OCI-LY7 (cell line): ENCODE measurements at regions not wholly inside any gene's neighbourhood (a gene's known extent, or its start where the extent isn't known, plus 50 kb on each side); places are given as distances from the start of the nearest gene placed in this dataset.

ENCODE experiments used
- BruUV-seq: library from RNA; stranded (reverse); fragments of 400-500 nt; replicated peaks from 2 replicates; lab custom pipeline; 2021; lab: Mats Ljungman, UMichigan
- CTCF ChIA-PET: fragments of 300-600 bp; sonication (Branson Sonifier 250); formaldehyde crosslinking; loops from one replicate; lab custom pipeline; 2022; ENCODE audit warnings: antibody characterized with exemption; ENCODE audit not compliant: unreplicated experiment; lab: Charles Lee
- POLR2A ChIA-PET: fragments of 300-600 bp; sonication (Branson Sonifier 250); formaldehyde crosslinking; loops from one replicate; lab custom pipeline; 2022; ENCODE audit warnings: antibody characterized with exemption; lab: Charles Lee
- DNase-seq: peaks from one replicate; pipeline ENCODE4 v3.0.0-alpha.2; 2015; ENCODE audit warnings: low spot score
- H2AFZ ChIP-seq: fragments of 200-600 bp; sonication (generic), shearing (Covaris generic); 2 replicates; pipeline ENCODE4 v1.6.1; 2014; ENCODE audit warnings: mild to moderate bottlenecking, antibody characterized with exemption, low read length, moderate library complexity
- H3K27ac ChIP-seq: fragments of 200-600 bp; sonication (generic); 2 replicates; pipeline ENCODE4 v1.5.1; 2014; ENCODE audit warnings: mixed run types, low read depth, mild to moderate bottlenecking, moderate library complexity, low read length, inconsistent platforms; ENCODE audit not compliant: poor library complexity, severe bottlenecking
- H3K36me3 ChIP-seq: fragments of 200-600 bp; sonication (generic); 2 replicates; pipeline ENCODE4 v1.6.1; 2014; ENCODE audit warnings: mild to moderate bottlenecking, antibody characterized with exemption, low read length, moderate library complexity, mixed read lengths; ENCODE audit not compliant: insufficient read depth
- H3K4me1 ChIP-seq: fragments of 200-600 bp; sonication (generic); 2 replicates; pipeline ENCODE4 v1.5.1; 2014; ENCODE audit warnings: mild to moderate bottlenecking, low read length; ENCODE audit not compliant: insufficient read depth, poor library complexity, severe bottlenecking
- H3K4me2 ChIP-seq: fragments of 200-600 bp; sonication (generic); 2 replicates; pipeline ENCODE4 v1.6.1; 2014; ENCODE audit warnings: mild to moderate bottlenecking, low read length
- H3K4me3 ChIP-seq: fragments of 200-600 bp; sonication (generic); 2 replicates; pipeline ENCODE4 v1.5.1; 2014; ENCODE audit warnings: mild to moderate bottlenecking, low read depth, low read length; ENCODE audit not compliant: poor library complexity, severe bottlenecking
- H3K79me2 ChIP-seq: fragments of 200-600 bp; sonication (generic); 2 replicates; pipeline ENCODE4 v1.6.1; 2016; ENCODE audit warnings: low read depth, mild to moderate bottlenecking, low read length, moderate library complexity, mixed read lengths; ENCODE audit not compliant: insufficient read depth
- H3K9me2 ChIP-seq: fragments of 200-600 bp; sonication (generic); 2 replicates; pipeline ENCODE4 v1.6.1; 2016; ENCODE audit warnings: mild to moderate bottlenecking, low read length, mixed read lengths; ENCODE audit not compliant: insufficient read depth
- H3K9me3 ChIP-seq: fragments of 200-600 bp; sonication (generic); 2 replicates; pipeline ENCODE4 v1.6.1; 2014; ENCODE audit warnings: mild to moderate bottlenecking, mixed run types, low read length, mixed read lengths
- H4K20me1 ChIP-seq: fragments of 200-600 bp; sonication (generic); 2 replicates; pipeline ENCODE4 v1.6.1; 2014; ENCODE audit warnings: mild to moderate bottlenecking, antibody characterized with exemption, low read length, moderate library complexity, mixed read lengths; ENCODE audit not compliant: insufficient read depth
- CTCF ChIP-seq: fragments of 200-600 bp; sonication (generic); conservative IDR thresholded peaks from 2 replicates; pipeline ENCODE4 v1.5.1; 2014; ENCODE audit warnings: mild to moderate bottlenecking, antibody characterized with exemption, low read length, moderate library complexity, mixed read lengths
- EZH2phosphoT487 ChIP-seq: fragments of 200-600 bp; sonication (generic); IDR thresholded peaks from 2 replicates; pipeline ENCODE4 v1.6.1; 2018; ENCODE audit warnings: low read depth, borderline replicate concordance, mild to moderate bottlenecking, mixed run types, antibody characterized with exemption, low read length, moderate library complexity, mixed read lengths
- intact Hi-C: fragments of 100-400 bp; cut with micrococcal nuclease; formaldehyde crosslinking; loops from one replicate; pipeline ENCODE4 v1.10.0; 2022; ENCODE audit not compliant: unreplicated experiment

- Histone ChIP-seq H3K4me2 (no peak overlapping the region), H3K36me3 (no peaks in the 10 kb centered on the region), H3K79me2 (no peaks in the 10 kb centered on the region), H3K4me3 (no peak overlapping the region), H2AFZ (no peak overlapping the region), H4K20me1 (no peaks in the 10 kb centered on the region), H3K27ac (no peak overlapping the region), H3K4me1 (no peaks in the 10 kb centered on the region), H3K9me3 (no peaks in the 10 kb centered on the region), H3K9me2 (no peaks in the 10 kb centered on the region)
- BruUV-seq = no TSS peak
- DNase-seq = peak; percentile 64
- TF ChIP-seq CTCF (peak; percentile 96), EZH2phosphoT487 (no peak)
- intact Hi-C loops = loop anchor here (1.0 to 2.0 kb wide), 4 partner anchors 136 to 275 kb away; no protein-coding TSS in a partner anchor
- CTCF ChIA-PET = no interaction called here
- POLR2A ChIA-PET = interaction anchor here (0.7 to 2.1 kb wide), 3 partner anchors 134 to 208 kb away, joined by 4 to 11 read pairs (median 6); no protein-coding TSS in a partner anchor
Observed at GRCh38 chr4:89434364-89434988, 126.9 kb upstream of the GPRIN3 start.

GRCh38 chr4:89427782-89428181 lies 120.2 kb upstream of the GPRIN3 start:
- Histone ChIP-seq H3K4me3 (no peak overlapping the region), H3K4me2 (no peak overlapping the region), H3K79me2 (no peaks in the 10 kb centered on the region), H2AFZ (no peak overlapping the region), H3K27ac (no peak overlapping the region), H3K36me3 (no peaks in the 10 kb centered on the region), H3K4me1 (no peaks in the 10 kb centered on the region), H4K20me1 (no peaks in the 10 kb centered on the region), H3K9me3 (no peaks in the 10 kb centered on the region), H3K9me2 (no peaks in the 10 kb centered on the region)
- no peak for DNase-seq
- ChIA-PET CTCF (no interaction called here), POLR2A (interaction anchor here (0.9 to 1.3 kb wide), 2 partner anchors 11 to 181 kb away, joined by 3 read pairs; no protein-coding TSS in a partner anchor)
- no peak for TF ChIP-seq CTCF
- TF ChIP-seq EZH2phosphoT487 = no peak
- no TSS peak for BruUV-seq
- intact Hi-C loops = no loop called here

GRCh38 chr4:89425023-89425422 lies 117.4 kb upstream of the GPRIN3 start:
- Histone ChIP-seq H3K36me3 (no peaks in the 10 kb centered on the region), H3K27ac (no peak overlapping the region), H3K4me1 (no peaks in the 10 kb centered on the region), H4K20me1 (no peaks in the 10 kb centered on the region), H3K4me2 (no peak overlapping the region), H2AFZ (no peak overlapping the region), H3K9me3 (no peaks in the 10 kb centered on the region), H3K79me2 (no peaks in the 10 kb centered on the region), H3K9me2 (no peaks in the 10 kb centered on the region), H3K4me3 (no peak overlapping the region)
- intact Hi-C loops = no loop called here
- no peak for DNase-seq
- TF ChIP-seq CTCF = no peak
- no peak for TF ChIP-seq EZH2phosphoT487
- POLR2A ChIA-PET = interaction anchor here (0.5 kb wide), 1 partner anchor 16 kb away, joined by 3 read pairs; no protein-coding TSS in a partner anchor
- CTCF ChIA-PET = no interaction called here
- BruUV-seq = no TSS peak
